Frontal cortex (tissue), 3 donors: ENCODE measurements at regions not wholly inside any gene's neighbourhood (a gene's known extent, or its start where the extent isn't known, plus 50 kb on each side); places are given as distances from the start of the nearest gene placed in this dataset.

ENCODE experiments used
- DNase-seq, 2 donors: peaks; one replicate each; pipeline ENCODE4 v3.0.0; 2012; ENCODE audit warnings: low spot score in 2 of 2
- FAIRE-seq: peaks from 2 replicates; lab custom pipeline; 2012; peaks lifted over from hg19 to GRCh38; lab: Jason Lieb, UNC
- donor health status: control.
- donor health status: control.
- donor health status: control.

GRCh38 chr9:135004772-135005171, 82.7 kb upstream of the OLFM1 start:
- FAIRE-seq (no peak), DNase-seq (no peak)

- FAIRE-seq, result no peak
Observed at GRCh38 chr9:135006911-135007570, 80.4 kb upstream of the OLFM1 start.

GRCh38 chr9:135007601-135008000, 79.9 kb upstream of the OLFM1 start:
- DNase-seq (no peak), FAIRE-seq (no peak)

More at GRCh38 chr9:135006911-135007570, 80.4 kb upstream of the OLFM1 start:
- DNase-seq, result no peak

GRCh38 chr9:135008416-135008815, 79.1 kb upstream of the OLFM1 start:
- DNase-seq (no peak), FAIRE-seq (no peak)

DNA sequence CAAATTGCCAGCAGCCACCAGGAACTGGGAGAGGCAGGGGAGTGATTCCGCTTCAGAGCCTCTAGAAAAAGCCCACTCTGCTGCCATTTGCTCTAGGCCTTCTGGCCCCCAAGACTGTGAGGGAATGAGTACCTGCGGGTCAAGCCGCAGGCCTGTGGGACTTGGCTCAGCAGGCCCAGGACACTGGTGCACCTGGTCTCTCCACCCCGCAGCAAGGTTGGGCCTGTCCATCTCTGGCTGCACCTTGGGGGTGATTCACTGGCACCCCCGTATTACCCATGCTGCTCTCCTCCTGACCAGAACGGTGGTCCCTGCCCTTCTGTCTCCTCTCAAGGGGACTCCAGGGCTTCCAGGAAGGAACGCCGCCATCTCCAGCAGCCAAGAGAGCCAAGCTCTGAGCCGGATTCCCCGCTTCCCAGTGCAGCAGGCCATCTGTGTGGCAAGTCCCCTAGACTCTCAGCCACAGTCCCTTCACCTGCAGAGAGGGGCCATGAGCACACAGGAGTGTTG, 78.4 kb upstream of the OLFM1 start:
- DNase-seq, result no peak
- no peak for FAIRE-seq

DNA sequence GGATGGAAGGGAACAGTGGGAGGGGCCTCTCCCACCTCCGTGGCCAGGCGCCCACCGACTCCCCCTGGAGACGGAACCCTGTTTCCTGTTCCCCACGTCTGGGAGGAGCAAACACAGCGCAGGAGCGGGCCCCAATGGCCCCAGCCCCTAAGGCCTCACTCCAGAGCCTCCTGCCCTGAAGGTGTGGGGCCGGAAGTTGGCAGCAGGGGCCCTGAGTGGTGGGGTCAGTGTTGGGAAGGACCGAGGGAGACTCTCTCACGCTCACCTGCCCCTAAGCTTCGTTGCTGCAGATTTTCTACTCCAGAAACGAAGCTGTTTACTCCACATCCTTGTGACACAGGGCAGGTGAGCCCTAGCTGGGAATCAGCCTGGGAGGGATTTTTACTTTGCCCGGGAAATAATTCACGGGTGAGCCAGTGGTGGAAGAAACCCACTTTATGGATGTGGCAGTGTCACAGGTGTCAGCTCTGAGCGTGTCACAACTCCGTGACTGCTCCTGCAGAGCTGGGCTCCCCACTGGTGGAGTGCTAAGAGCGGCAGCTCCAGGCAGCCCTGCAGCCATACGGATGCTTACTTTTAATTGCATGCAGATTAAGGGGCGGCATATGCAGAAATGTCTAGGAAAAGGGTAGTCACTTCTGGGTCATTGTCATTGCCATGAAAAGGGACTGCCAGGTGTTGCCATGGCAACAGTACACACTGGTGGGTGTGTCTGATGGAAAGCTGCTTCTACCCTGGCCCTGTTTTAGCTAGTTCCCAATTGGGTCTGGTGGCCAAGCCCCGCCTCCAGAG, 77.5 kb upstream of the OLFM1 start:
- DNase-seq, result no peak
- FAIRE-seq, result no peak

DNA sequence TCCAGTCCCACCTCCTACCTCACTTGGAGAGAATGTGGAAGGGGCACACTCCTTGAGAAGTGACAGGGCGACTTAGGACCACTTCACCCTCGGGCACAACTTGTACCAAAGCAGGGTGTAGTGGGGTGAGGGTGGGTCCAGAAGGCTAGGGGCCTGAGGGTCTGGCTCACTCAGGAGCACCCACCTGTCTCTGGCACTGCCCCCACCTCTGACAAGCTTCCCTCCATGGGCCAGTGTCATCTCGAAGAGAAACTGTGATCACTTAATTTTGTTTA, 76.9 kb upstream of the OLFM1 start:
- FAIRE-seq (no peak), DNase-seq (no peak)

DNA sequence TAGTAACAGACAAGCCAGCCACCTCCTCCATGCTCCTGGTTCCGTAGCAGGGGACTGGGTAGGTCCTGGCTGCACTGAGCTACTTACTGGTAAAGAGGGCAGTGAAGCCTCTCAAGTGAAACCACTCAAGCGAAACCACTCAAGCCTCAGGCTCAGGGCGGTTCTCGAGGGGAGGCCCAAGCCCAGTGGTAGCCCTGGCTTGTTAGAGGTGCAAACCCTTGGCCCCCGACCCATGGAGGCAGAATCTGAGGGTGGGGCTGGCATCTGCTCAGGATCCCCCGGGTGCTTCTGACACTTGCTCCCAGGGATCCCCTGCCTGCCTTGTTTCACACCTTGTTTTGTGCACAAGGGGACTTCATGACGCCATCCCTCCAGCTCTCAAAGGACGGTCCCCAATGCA, 76.5 kb upstream of the OLFM1 start:
- DNase-seq, result no peak
- FAIRE-seq, result no peak

GRCh38 chr9:135012166-135012565, 75.3 kb upstream of the OLFM1 start:
- no peak for DNase-seq
- no peak for FAIRE-seq

DNA sequence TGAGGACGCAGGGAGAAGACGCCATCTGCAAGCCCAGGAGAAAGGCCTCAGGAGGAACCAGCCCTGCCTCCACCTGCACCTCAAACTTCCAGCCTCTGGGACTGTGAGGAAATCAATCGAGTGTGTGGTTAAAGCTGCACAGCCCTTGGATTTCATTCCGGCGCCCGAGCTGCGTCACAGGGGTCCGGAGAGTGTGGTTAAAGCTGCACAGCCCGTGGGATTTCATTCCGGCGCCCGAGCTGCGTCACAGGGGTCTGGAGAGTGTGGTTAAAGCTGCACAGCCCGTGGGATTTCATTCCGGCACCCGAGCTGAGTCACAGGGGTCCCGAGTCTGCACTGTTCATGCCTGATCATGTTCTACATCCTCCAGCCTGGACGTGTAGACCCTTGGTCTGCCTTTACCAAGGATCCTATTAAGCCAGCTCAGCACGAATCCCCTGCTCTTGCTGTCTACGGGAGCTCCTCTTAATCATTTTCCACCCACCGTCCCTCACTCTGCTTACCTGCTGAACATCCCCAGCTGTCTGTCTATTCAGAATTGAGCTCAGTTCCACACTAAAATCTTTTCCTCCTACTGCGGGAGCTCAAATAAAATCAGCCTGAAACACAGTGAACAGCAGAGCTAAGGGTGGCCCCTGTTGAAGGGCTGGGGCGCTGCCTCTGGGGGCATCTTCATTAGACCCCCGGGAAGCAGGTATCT, 73.0 kb upstream of the OLFM1 start:
- FAIRE-seq, result no peak
- DNase-seq, result no peak

- FAIRE-seq, result no peak
- DNase-seq, result no peak
Observed at GRCh38 chr9:135015096-135015495, 72.4 kb upstream of the OLFM1 start.

DNA sequence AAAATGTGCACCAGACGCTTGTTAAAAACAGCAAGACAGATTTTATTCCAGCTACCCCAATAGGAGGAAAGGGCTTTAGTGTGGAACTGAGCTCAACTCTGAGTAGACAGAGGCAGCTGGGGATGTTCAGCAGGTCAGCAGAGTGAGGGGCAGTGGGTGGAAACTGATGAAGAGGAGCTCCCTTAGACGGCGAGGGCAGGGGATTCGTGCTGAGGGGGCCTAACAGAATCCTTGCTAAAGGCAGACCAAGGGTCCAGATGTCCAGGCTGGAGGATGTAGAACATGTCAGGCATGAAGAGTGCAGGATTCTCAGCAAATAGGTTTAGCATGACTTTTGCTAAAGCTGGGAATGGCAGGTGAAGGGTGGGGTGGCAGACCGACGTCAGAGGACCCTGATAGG, 71.9 kb upstream of the OLFM1 start:
- FAIRE-seq, result no peak
- DNase-seq, result no peak

DNA sequence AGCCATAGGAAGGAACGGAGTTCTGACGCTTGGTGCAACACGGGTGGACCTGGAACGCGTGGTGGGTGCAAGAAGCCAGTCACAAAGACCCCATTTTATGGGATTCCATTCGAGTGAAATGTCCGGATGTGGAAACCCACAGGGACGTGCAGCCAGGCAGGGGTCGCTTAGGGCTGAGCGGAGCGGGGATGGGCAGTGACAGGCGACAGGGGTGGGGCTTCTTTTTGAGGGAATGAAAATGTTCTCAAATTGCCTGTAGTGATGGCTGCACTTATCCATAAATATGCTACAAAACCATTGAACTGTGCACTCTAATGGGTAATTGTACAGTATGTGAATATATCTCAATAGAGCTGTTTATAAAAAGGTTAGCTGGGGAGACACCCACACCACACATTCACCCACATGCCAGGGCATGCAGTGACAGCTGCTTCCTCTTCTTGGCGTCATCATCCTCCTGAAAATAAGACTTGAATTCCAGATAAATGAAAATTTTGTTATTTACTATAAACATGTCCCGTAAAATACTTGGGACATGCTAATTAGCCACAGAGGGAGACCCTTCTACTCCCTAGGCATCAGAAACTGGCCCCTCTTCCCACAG, 71.3 kb upstream of the OLFM1 start:
- DNase-seq (no peak), FAIRE-seq (no peak)

DNA sequence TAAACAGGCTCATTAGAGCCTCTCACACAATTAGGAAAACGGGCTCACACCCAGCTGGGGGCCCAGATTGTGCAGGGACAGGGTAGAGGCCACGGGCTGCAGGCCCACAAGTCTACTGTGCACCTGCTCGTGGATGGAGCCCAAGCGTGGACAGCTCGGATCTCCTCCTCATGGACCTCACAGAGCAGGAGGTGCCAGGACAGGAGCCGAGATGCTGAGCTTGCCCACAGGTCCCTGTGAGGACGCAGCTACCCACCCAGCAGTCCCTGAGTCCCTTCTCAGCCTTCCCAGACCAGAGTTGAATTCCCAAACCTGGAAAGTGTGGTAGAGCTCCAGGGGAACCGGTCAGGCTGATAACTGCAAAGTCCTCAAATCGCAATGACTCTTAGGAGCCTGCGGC, 70.6 kb upstream of the OLFM1 start:
- FAIRE-seq, result no peak
- no peak for DNase-seq

GRCh38 chr9:135017899-135018298, 69.6 kb upstream of the OLFM1 start:
- DNase-seq (no peak), FAIRE-seq (no peak)

- FAIRE-seq (no peak), DNase-seq (no peak)
Observed at GRCh38 chr9:135018306-135018915, 69.1 kb upstream of the OLFM1 start.

- DNase-seq (no peak), FAIRE-seq (no peak)
Observed at GRCh38 chr9:135019224-135019623, 68.2 kb upstream of the OLFM1 start.

DNA sequence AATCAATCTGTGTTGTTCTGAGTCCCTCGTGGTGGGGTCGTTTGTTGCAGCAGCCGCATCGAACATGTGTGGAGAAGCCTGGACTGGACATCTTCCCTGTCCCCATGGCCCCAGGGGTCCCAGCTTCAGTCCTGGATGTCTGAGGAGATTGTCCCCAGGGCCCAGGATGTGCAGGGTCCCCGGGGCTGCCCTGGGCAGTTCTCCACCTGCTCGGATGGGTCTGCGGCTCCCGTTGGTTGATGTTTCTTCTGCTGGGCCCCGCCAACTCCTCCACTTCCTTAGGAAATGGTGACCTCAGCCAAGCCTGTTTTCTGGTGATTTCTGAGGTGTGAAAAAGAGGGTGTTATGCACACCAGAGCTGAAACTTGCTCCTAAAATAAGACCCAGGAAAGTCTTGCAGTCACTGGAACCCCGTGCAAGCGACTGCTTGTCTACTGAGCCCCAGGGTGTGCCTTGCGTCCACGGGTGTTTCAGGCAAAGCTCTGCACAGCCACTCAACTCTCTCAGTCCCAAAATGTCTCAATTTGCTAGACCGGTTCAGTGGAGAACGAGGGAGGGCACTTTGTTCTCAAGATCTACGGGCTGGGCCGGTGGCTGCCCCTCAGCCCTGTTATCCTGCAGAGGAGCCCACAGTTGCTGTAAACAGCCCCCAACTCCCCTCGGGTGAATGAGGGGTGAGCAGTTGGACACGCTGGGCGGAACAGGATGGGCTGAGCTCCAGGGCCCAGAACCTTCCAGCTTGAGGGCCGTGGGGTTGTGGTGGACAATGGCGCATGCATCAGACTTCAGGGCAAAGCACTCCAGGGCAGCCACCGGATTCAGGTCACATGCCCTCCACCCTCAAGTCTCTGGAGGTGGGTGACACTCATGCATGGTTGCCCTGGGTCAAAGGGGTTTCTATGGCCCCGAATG, 66.7 kb upstream of the OLFM1 start:
- FAIRE-seq, result no peak
- DNase-seq, result no peak

GRCh38 chr9:135021393-135021789, 66.1 kb upstream of the OLFM1 start:
- FAIRE-seq, result no peak

More at GRCh38 chr9:135021393-135021789, 66.1 kb upstream of the OLFM1 start:
- no peak for DNase-seq
